Skin of body (tissue), 1 donor: ENCODE measurements at regions not wholly inside any gene's neighbourhood (a gene's known extent, or its start where the extent isn't known, plus 50 kb on each side); places are given as distances from the start of the nearest gene placed in this dataset.

Source experiments
- DNase-seq: peaks from one replicate; lab custom pipeline; 2025; lab: John Stamatoyannopoulos, UW

DNA sequence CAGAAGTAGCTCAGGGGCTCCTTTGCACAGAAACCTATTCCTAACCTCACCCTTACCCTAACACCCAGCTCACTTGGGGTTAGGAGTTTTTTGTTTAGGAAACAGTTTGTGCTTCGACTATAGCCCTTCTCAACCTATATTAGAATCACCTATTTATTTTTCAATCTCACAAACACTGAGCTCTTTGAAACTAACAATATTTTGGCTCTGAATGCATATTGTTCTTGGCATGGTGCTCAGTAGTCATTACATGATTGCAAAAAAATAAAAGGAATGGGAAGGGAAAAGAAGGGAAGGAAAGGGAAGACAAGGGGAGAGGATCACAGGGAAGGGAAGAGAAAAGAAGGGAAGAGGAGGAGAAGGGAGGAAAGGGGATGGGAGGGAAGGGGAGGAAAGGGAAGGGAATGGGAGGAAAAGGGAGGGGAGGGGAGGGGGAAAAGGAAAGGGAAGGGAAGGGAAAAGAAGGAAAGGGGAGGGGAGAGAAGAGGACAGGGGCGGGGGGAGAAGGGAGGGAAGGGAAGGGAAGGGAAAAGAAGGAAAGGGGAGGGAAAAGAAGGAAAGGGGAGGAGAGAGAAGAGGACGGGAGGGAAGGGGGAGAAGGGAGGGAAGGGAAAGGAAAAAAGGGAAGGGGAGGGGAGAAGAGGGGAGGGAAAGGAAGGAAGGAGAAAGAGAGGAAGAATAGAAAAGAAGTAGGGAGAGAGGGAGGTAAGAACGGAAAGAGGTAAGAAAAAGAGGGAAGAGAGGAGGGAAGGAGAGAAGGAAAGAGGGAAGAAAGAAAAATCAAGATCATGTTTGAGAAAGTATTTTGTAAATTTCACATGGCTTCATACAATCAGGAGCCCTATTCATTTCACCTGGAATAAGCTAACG is 484.1 kb upstream of the NFIA start:
- no peak for DNase-seq

DNA sequence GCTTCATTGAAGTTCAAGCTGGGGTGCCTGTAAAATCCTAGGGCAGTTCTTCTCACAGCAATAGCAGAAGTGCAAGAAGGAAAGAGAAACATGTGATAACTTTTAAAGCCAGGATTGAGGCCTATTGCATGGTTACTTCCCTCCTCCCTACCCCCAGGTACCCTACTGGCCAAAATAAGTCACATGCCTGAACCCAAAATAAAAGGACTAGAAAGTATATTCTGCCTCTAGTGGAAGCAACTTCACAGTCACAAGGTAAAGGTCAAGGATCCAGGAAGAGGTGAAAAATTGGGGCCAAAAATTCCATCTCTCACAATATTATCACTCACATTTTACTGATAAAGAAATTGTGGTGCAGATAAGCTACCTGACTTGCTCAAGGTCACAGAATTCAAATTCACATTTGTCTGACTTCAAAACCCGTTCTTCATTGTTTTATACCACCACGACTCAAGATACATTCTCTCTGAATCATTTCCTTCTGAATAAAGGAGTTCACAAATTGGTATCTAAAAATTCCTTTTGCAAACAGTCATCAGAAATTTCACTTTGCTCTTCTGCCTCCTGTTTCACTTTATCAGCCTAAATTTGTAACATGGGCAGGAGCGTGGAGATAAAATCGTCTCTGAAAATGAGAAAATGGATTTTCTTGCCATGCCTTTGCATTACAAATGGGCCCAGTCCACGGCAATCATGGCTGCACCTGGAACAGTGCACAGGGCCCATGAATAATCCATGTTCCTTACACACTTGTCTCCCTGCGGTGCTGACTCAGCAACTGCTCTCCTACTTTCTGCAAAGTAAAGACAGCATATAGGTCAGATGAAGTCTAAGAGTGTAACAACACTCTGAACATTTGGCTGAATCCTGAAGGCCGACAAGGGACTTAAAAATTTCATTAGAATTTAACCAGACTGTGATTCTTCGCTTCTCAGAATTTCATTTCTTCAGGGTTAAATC is 485.3 kb upstream of the NFIA start:
- DNase-seq, result no peak

DNA sequence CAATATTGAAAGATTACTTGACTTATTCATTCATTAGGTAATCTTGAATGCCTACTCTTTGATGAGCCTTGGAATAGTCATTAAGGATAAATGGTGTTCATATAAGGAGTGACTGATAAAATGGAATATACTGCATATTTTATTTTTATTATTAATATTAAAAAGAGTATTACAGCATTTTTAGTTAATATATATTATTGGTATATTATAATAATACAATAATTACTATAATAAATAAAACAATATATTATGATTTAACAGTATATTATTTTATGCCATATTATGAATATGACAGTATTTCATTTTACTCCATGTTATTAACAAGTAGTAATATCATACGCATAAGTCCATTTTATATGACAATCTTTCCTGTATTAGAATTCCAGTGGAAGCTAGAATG is 490.8 kb upstream of the NFIA start:
- DNase-seq, result no peak

DNA sequence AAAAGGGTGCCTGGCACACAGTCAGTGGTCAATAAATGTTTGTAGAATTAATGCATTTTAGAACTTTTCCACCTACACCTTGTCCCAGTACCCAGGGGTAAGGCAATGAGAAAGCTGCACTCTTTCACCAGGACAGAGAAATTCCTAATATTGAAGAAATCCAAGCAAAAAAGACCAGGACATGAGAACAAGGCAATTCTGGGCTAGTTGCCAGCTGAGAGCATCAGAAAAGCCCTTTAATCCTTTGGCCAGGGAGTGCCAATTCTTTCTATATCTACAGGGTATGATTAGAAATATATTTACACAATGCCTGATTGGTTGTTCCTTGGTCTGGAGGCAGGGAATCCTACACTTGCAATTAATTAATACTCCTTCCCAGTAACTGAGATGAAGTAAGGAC is 492.4 kb upstream of the NFIA start:
- DNase-seq, result no peak

DNA sequence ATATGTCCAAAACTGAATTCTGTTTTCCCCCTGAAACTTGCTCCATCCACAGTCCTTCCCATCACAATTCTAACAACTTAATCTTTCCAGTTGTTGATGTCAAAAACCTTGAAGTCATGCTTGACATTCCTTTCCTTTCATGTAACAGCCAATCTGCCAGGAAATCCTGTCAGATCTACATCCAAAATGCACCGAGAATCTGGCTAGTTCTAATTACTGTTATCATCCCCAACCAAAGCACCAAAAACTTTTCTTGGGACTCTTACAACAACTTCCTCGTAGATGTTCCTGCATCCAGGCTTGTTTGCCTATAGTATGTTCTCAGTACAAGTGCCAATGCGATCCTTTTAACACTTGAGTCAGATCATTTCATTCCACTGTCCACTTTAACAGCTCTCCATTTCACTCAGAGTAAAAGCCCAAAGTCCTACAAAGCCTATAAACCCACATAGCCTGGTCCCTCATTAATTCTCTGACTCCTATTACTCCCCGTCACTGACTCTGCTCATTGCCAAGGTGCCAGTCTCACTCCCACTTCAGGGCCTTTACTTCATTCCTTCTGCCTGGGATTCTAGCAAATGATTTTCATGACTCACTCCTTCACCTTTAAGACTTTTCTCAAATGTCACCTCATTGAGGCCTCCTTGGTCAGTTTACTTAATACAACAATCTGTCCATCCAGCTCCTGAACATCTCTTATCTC is 493.2 kb upstream of the NFIA start:
- DNase-seq, result no peak

DNA sequence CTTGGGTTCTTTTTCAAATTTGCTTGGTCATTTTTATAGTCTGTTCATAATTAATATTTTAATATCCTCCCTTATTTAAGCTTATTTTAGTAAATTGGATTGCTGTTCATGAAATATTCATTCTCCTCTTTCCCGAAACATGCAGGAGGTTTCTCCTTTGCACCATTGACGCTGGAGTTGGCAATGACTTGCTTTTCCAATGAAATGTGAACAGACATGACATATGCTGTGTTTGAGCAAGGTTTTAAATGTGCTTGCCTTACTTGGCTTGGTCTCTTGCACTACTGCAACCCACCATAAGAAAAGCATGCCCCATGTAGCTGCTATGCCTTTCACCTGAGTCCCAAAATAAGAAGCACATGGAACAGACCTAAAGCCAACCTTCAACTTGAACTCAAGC is 498.0 kb upstream of the NFIA start:
- DNase-seq, result no peak

DNA sequence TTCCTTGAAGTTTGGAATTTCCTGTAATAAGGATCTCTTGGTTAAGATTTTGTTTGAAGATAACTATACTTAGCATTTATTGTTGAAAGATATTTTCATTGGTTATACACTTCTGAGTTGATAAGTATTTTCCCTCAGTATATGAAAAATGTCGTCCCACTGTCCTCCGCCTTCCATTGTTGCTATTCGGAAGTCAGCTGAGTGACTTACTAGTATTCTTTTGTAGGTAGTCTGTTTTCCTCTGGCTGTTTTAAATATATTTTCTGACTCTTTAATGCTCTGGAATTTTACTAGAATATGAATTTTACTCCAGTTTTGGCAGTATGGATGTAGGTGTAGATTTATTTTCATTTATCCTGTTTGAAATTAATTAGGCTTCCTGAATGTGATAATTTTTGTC is 498.7 kb upstream of the NFIA start:
- DNase-seq, result no peak

DNA sequence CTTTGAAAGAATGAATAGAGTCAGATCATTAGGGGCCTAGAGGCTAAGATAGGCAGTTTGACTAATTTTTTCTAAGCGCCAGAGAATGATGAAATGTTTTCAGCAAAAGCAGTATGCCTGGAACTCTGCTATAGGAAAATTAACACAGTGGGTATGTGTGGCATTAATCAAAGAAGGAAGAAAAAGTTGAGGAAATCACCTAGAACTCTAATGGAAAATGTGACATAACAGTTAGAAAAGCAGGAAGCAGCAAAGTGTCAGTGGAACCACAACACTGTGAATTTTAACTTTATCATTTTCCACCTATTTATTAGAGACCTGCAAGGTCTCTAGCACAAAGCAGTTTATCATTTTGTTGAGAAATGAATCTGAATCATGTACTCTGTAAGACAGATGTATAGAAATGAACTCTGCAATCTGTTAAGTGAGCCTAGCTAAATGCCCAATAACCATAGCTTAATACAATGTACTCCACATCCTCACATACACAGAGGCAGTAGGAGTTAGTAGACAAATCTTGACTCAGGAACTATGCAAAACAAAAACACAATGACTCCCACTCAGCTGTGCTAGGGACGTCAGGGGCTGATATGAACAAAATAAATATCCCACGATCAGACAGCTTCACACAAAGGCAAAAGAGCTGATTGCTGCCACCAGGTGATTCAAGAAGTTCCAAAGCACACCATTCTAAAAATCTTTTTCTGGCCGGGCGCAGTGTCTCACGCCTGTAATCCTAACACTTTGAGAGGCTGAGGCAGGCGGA is 500.7 kb upstream of the NFIA start:
- DNase-seq, result no peak

DNA sequence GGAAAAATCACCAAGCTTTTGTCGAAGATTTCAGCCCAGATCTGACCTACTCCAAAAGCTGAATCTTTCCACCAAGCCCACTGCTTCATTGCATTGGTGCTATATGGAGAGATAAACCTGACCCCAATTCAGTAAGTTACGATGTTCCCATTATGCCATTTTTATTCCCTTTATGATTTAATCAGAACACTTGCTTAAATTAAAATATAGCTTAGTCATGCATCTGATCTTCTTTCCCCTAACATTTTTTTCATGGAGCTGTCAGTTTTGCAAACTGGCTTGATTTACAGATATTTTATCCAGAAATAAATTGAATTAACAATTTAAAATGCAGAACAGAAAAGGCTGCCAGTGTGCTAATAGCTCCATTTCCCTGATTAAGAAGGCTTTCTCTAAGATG is 503.5 kb upstream of the C1orf87 start:
- no peak for DNase-seq

DNA sequence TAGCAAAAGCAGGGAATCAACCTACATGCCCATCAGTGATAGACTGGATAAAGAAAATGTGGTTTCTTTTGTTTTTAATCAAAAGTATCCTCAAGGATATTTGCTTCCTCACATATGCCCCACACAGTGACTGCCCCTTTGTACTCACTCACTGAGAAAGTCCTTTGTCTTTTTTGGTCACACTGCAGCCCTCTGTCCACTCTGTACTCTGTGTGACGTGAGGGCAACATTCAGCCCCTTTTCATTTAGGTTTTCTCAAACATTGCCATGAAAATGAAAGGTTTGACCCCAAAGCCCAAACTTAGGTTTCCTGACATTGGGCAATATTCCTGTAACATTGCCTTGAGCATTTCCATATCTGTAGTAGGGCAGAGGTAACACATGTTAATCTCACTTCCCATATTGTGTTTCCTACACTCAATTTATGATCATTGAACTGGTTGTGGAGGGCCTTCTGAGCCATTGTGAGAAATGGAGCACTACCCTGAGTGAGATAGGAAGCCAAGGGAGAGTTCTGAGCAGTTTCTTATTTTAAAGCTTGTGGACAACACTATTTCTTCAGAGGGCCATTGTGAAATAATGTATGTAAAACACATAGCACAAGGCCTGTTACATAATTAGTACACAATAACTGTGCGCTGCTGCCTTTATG is 501.9 kb upstream of the C1orf87 start:
- DNase-seq, result no peak

DNA sequence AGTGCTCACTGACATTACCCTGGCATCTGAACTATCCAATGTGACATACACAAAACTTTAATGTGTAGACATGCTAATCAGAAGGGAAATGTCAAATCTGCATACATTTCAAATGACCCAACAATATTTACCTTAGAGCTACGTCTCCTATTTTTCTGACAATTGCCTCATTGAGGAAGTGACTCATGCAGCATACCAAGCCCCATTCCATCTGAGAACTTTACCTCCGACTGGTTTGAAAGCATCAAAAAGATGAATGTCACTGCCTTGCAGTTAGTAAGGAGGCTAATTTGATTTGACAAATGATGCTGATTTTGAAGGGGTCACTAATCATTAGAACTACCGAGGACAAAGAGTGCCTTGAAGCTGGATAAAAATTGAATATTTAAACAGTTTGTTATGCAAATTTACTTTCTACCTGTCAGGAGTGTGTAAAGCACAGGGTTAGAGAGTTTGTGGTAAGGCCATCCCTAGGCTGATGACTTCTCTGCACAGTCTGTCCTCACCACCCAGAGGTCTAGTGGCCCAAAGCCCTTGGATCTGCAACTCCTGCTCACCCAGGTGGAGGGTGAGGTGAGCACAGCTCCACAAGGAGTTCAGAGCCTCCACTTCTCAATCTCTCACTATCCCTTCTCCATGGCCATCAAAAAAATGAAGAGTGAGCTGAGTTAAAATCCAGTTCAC is 500.3 kb upstream of the C1orf87 start:
- no peak for DNase-seq

DNA sequence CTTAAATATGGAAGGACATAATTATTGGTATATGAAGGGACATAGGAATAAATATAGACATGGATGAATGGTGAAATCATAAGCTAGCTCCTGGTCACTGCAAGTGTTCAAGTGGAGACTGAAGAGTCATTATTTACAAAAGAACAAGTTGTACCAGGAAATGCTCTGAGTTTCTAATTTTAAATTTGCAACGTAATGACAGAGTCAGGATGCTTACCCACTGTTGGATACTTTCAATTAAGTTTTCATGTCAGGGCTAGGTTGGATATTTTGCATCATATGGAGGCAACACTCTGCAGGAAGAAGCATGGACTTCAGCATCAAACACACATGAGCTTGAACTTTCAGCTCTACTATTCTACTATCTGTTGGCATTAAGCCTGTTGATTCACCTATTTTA is 499.6 kb upstream of the C1orf87 start:
- DNase-seq, result no peak

DNA sequence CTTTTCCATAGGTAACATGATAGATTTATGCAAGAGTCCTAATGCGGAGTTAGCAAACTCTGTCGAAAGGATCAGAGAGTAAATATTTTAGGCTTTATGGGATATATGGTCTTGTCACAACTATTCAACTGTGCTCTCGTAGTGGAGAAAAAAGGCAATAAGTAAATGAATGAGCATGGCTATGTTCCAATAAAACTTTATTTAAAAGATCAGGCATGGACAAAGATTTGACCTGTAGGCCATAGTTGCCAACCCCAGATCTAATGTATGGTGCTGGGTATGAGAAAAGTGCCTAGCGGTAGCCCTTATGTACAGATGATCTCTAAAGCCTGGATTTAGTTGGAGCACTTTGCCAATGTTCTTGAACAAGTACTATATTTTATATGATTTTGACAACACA is 498.8 kb upstream of the C1orf87 start:
- no peak for DNase-seq

DNA sequence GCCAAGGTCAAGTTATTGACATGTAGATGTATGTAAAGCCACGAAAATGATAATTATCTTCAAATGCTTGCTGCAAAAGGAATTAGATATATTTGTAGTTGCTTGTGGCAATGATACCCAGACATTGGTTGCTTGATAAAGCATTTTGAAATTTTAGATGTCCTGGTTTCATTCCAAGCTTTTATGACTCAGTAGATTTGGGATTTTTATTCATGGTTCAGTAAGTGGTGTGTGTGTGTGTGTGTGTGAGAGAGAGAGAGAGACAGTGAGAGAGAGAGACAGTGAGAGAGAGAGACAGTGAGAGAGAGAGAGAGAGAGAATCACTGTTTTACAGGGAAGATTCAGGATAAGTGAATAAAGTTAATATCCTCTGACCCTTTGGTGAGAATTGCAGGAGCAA is 498.2 kb upstream of the C1orf87 start:
- no peak for DNase-seq

DNA sequence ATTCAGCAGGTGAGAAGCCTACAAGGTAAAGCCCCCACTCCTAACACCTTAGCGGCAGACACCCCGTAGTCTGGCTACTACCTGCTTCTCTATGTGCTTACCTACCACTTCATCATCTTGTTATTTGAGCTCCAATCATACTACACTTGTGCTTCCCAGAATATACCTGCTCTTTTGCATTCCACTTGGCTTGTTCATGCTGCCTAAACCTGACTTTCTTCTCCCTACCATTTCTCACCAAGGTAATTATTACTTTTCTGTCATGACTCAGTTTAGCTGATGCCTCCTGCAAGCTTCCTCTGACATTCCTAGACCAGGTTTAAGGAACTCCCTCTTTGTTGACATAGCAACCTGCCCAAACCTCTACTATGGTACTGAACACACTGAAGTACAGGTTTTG is 495.6 kb upstream of the C1orf87 start:
- DNase-seq, result no peak

DNA sequence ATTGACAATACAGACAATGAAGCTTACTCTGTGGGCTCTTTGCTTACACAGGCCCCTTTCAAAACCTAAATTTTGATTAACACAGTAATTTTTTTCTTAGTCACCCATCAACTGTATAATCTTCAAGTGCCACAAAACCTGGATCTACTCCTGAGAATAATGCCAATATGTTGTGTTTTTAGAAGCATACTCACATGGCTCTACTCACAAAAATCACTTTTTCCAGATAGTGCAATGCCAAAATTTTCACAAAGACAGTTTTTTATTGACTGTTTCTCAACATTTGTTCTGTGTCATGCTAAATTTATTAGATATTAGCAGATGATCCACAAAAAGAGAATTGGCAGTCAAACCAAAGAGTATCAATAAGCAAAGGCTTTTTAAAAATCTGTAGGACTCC is 493.7 kb upstream of the C1orf87 start:
- DNase-seq, result peak; percentile 39

DNA sequence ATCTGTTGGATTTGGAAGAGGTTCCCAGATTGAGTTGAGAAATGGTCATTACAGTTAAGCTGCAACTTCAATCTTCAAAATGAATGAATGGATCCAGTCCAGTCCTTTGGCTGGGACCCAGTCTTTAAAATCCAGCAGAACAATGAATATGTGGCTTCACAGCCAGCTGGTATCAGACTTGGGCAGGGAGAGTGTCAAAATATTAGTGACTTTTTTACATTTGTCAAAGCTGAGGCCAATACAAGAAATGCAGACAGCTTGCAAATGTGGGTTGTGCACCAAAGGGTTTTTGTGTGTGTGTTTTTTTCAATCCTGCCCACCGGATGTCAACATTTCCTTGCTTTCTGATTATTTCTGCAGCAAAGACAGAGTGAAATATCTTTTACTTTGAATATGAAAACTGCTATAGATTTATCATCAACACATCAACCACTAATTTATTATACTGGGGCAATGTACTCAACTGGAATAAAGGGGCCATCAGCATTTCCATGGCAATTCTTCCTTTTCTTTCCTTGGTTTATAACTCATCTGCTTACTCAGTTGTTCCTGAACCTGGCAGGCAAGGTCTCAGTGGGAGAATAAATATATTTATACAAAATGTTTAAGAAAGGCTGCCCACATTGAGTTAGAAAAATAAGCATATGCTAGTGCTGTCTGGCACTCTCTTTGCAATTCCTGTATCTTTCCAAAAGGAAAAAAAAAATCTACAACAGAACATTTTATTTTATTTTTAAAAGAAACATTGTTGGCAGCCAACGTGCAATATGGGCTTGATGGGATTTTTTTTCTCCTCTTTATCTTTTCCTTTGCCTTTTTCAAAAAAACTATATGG is 491.6 kb upstream of the C1orf87 start:
- peak; percentile 76 for DNase-seq

DNA sequence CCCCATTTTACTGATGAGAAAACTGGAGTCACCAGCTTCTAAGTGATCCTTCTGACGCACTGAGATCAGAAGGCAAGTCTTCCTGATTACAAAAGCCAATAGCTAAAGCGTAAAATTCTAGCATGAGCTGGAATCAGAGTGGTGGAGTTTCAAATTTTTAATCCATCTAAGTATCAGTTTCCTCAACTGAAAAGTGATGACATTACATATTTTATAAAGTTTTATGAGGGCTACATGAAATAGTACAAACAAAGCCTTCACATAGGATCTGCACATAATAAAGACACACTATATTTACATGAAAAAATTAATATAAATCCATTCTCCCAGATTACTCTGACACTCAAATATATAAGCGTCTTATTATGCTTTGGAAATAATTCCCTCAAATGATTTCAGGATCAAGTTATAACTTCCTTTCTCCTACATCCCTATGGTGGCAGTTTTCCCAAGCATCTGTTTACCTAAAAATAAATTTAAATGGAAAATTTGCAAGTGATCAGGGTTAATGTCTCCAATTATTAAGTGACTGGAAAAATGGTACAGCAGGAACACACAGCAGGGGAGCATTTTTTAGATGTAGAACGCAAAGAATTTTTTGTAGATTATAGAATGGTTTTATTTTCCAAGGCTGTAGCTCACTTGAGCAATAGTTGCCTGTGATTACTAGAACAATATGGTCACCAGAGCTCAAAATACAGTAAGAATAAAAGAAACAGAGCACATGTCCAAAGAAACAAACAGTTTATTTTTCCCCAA is 490.4 kb upstream of the C1orf87 start:
- DNase-seq, result peak; percentile 87
